Trophoblast cell (in vitro differentiated cells and primary cell): ENCODE measurements at regions not wholly inside any gene's neighbourhood (a gene's known extent, or its start where the extent isn't known, plus 50 kb on each side); places are given as distances from the start of the nearest gene placed in this dataset.

Experiments used
- DNase-seq, 2 donors: peaks; one replicate each; pipeline ENCODE4 v3.0.0-alpha.2; 2016
- H2AFZ ChIP-seq: 2 replicates; pipeline ENCODE4 v1.6.1; 2013; ENCODE audit warnings: low read length, moderate library complexity, mild to moderate bottlenecking; ENCODE audit not compliant: insufficient read depth, poor library complexity
- H2AK5ac ChIP-seq: 2 replicates; pipeline ENCODE4 v1.6.1; 2013; ENCODE audit warnings: mild to moderate bottlenecking, low read length
- H2BK120ac ChIP-seq: 2 replicates; pipeline ENCODE4 v1.6.1; 2013; ENCODE audit warnings: low read length, mild to moderate bottlenecking, moderate library complexity; ENCODE audit not compliant: insufficient read depth, poor library complexity
- H2BK12ac ChIP-seq: 2 replicates; pipeline ENCODE4 v1.6.1; 2013; ENCODE audit warnings: mild to moderate bottlenecking, low read length, moderate library complexity
- H2BK5ac ChIP-seq: 2 replicates; pipeline ENCODE4 v1.6.1; 2013; ENCODE audit warnings: low read length, low read depth, moderate library complexity, mild to moderate bottlenecking; ENCODE audit not compliant: poor library complexity
- H3K14ac ChIP-seq: 2 replicates; pipeline ENCODE4 v1.6.1; 2013; ENCODE audit warnings: mild to moderate bottlenecking, low read length
- H3K18ac ChIP-seq: 2 replicates; pipeline ENCODE4 v1.6.1; 2013; ENCODE audit warnings: mild to moderate bottlenecking, low read length
- H3K23ac ChIP-seq: 2 replicates; pipeline ENCODE4 v1.6.1; 2013; ENCODE audit warnings: low read length
- H3K27ac ChIP-seq: 2 replicates; pipeline ENCODE4 v1.5.1; 2013; ENCODE audit warnings: low read depth, mild to moderate bottlenecking, inconsistent platforms, low read length, moderate library complexity
- H3K27me3 ChIP-seq: 2 replicates; pipeline ENCODE4 v1.6.1; 2013; ENCODE audit warnings: inconsistent platforms, mild to moderate bottlenecking, low read length, moderate library complexity; ENCODE audit not compliant: insufficient read depth
- H3K36me3 ChIP-seq, 2 experiments: 1 replicate in 1 of 2; 2 replicates in 1 of 2; pipeline ENCODE4 v1.6.1; 2013; ENCODE audit warnings: low read length in 2 of 2, mild to moderate bottlenecking in 2 of 2, moderate library complexity in 1 of 2; ENCODE audit not compliant: insufficient read depth in 2 of 2, control insufficient read depth in 1 of 2
- H3K4ac ChIP-seq: 2 replicates; pipeline ENCODE4 v1.6.1; 2013; ENCODE audit warnings: low read depth, mild to moderate bottlenecking, low read length, moderate library complexity
- H3K4me1 ChIP-seq, 2 experiments: 1 replicate in 1 of 2; 2 replicates in 1 of 2; pipeline ENCODE4 v1.6.1; 2013; ENCODE audit warnings: low read length in 2 of 2, mild to moderate bottlenecking in 2 of 2, moderate library complexity in 1 of 2; ENCODE audit not compliant: insufficient read depth in 2 of 2, control insufficient read depth in 1 of 2
- H3K4me2 ChIP-seq: 2 replicates; pipeline ENCODE4 v1.6.1; 2013; ENCODE audit warnings: inconsistent platforms, mild to moderate bottlenecking, low read length, moderate library complexity
- H3K4me3 ChIP-seq: 2 replicates; pipeline ENCODE4 v1.5.1; 2013; ENCODE audit warnings: mild to moderate bottlenecking, low read depth, low read length, inconsistent platforms
- H3K79me1 ChIP-seq: one replicate; pipeline ENCODE4 v1.6.1; 2013; ENCODE audit warnings: low read length
- H3K79me2 ChIP-seq: 2 replicates; pipeline ENCODE4 v1.6.1; 2013; ENCODE audit warnings: low read length, mild to moderate bottlenecking; ENCODE audit not compliant: control insufficient read depth, insufficient read depth, poor library complexity
- H3K9ac ChIP-seq: 2 replicates; pipeline ENCODE4 v1.6.1; 2013; ENCODE audit warnings: mild to moderate bottlenecking, low read length
- H3K9me3 ChIP-seq: 2 replicates; pipeline ENCODE4 v1.6.1; 2013; ENCODE audit warnings: low read depth, mild to moderate bottlenecking, control low read depth, inconsistent platforms, low read length; ENCODE audit not compliant: insufficient read depth
- H4K12ac ChIP-seq: 2 replicates; pipeline ENCODE4 v1.6.1; 2013; ENCODE audit warnings: low read depth, mild to moderate bottlenecking, low read length, moderate library complexity
- H4K8ac ChIP-seq: 2 replicates; pipeline ENCODE4 v1.6.1; 2013; ENCODE audit warnings: low read depth, mild to moderate bottlenecking, low read length, moderate library complexity
- H4K91ac ChIP-seq: one replicate; pipeline ENCODE4 v1.6.1; 2013; ENCODE audit warnings: low read depth, mild to moderate bottlenecking, low read length, moderate library complexity
- WGBS: extraction: QIAGEN DNeasy Blood & Tissue Kit; methylation state at CpG from one replicate; pipeline ENCODE4 v1.1.7; 2013; ENCODE audit warnings: missing lambda C conversion rate; ENCODE audit not compliant: insufficient read length, insufficient coverage; ENCODE audit errors: extremely low coverage; 5-methylcytosine and 5-hydroxymethylcytosine counted together

- no peak overlapping the region for H3K4me2 ChIP-seq
- no peak for DNase-seq
- H2BK120ac ChIP-seq: no peak overlapping the region
- no peaks in the 10 kb centered on the region for H3K27me3 ChIP-seq
- H3K18ac ChIP-seq: no peak overlapping the region
- H4K8ac ChIP-seq: no peak overlapping the region
- no peaks in the 10 kb centered on the region for H3K79me1 ChIP-seq
- no peak overlapping the region for H3K27ac ChIP-seq
- no peak overlapping the region for H4K12ac ChIP-seq
- H3K36me3 ChIP-seq: no peaks in the 10 kb centered on the region
- H3K4me1 ChIP-seq: peaks cover 6% of the 10 kb centered on the region in 2 experiments
- H3K9ac ChIP-seq: no peak overlapping the region
- no peak overlapping the region for H2AFZ ChIP-seq
- H2BK12ac ChIP-seq: no peak overlapping the region
- no peak overlapping the region for H3K14ac ChIP-seq
- H3K4me3 ChIP-seq: no peak overlapping the region
- H3K79me2 ChIP-seq: no peaks in the 10 kb centered on the region
- H3K23ac ChIP-seq: no peak overlapping the region
- no peak overlapping the region for H3K4ac ChIP-seq
- no peak overlapping the region for H2BK5ac ChIP-seq
- no peak overlapping the region for H2AK5ac ChIP-seq
- no peaks in the 10 kb centered on the region for H3K9me3 ChIP-seq
- no peak overlapping the region for H4K91ac ChIP-seq
- no CpG with 5 or more reads among the region's 5 CpGs for WGBS
Observed at GRCh38 chr6:14702678-14703077, 543.2 kb upstream of the JARID2 start.

GRCh38 chr6:14703586-14703985 lies 542.3 kb upstream of the JARID2 start:
- Histone ChIP-seq H3K9ac (no peak overlapping the region), H4K91ac (no peak overlapping the region), H3K14ac (no peak overlapping the region), H3K4me3 (no peak overlapping the region), H3K79me2 (no peaks in the 10 kb centered on the region), H3K4me1 (peaks cover 6% of the 10 kb centered on the region in 2 experiments), H3K23ac (no peak overlapping the region), H3K9me3 (no peaks in the 10 kb centered on the region), H4K8ac (no peak overlapping the region), H3K4ac (no peak overlapping the region), H3K36me3 (no peaks in the 10 kb centered on the region), H3K4me2 (no peak overlapping the region), H3K18ac (no peak overlapping the region), H2AK5ac (no peak overlapping the region), H2AFZ (no peak overlapping the region), H2BK5ac (no peak overlapping the region), H2BK12ac (no peak overlapping the region), H3K27me3 (no peaks in the 10 kb centered on the region), H3K27ac (no peak overlapping the region), H3K79me1 (no peaks in the 10 kb centered on the region), H4K12ac (no peak overlapping the region), H2BK120ac (no peak overlapping the region)
- DNase-seq: no peak
- WGBS: no CpG with 5 or more reads among the region's 5 CpGs

DNA sequence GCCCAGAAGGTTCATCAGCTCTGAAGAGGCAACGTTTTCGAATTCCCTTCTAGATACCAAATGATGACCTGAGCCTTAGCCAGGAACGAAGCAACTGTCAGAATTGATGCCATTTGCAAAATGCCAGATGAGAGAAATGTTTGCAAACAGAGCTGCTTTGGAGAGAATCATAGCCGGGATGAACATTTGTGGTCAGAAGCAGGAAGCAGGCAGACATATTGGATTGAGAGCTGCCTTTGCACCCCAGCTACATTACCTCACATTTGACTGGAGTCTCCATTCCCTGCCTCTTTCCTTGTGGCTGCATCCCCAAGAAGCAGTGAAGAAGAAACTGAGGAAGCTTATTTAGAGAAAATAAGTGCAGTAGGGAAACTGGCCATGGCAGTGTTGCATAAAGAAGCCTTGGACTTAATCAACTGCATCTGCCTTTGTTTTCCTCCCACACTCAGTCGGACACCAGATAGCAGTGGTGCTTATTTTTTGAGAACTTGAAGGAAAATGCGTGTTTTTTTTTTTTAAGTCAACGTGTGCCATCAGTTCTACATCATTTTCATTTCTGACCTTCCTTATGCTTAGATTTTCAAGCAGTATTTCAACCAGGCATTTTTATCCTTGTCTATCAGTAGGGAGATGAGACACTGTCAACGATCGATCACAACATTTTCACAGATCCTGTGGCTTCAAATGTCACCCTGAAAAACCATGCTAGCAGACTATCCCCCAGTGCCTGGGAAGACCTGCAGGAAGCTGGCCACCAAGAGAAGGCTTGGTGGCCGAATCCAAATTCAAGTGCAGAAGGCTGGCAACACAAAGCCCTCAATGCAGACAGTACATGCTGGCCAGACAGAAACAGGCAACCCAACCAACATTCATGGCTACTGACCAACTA lies 541.2 kb upstream of the JARID2 start:
- H2AK5ac ChIP-seq: no peak overlapping the region
- no peak overlapping the region for H3K23ac ChIP-seq
- no peak overlapping the region for H3K4me2 ChIP-seq
- WGBS: no CpG with 5 or more reads among the region's 10 CpGs
- H2BK120ac ChIP-seq: no peak overlapping the region
- no peaks in the 10 kb centered on the region for H3K9me3 ChIP-seq
- H3K79me2 ChIP-seq: no peaks in the 10 kb centered on the region
- no peak overlapping the region for H3K14ac ChIP-seq
- H3K18ac ChIP-seq: peak overlapping the region; percentile 64
- no peak overlapping the region for H2AFZ ChIP-seq
- H2BK12ac ChIP-seq: no peak overlapping the region
- H3K27me3 ChIP-seq: no peaks in the 10 kb centered on the region
- no peaks in the 10 kb centered on the region for H3K79me1 ChIP-seq
- H3K4ac ChIP-seq: no peak overlapping the region
- no peak overlapping the region for H4K12ac ChIP-seq
- no peak overlapping the region for H3K27ac ChIP-seq
- H3K4me1 ChIP-seq: peaks cover 6% of the 10 kb centered on the region in 2 experiments
- no peaks in the 10 kb centered on the region for H3K36me3 ChIP-seq
- no peak overlapping the region for H3K4me3 ChIP-seq
- H2BK5ac ChIP-seq: no peak overlapping the region
- DNase-seq: no peak
- H3K9ac ChIP-seq: no peak overlapping the region
- no peak overlapping the region for H4K91ac ChIP-seq
- no peak overlapping the region for H4K8ac ChIP-seq

GRCh38 chr6:14705841-14706377 lies 540.0 kb upstream of the JARID2 start:
- H3K4ac ChIP-seq: no peak overlapping the region
- no peaks in the 10 kb centered on the region for H3K27me3 ChIP-seq
- no CpG with 5 or more reads among the region's 4 CpGs for WGBS
- no peak overlapping the region for H4K12ac ChIP-seq
- no peak overlapping the region for H3K4me2 ChIP-seq
- H2BK5ac ChIP-seq: no peak overlapping the region
- no peak overlapping the region for H4K91ac ChIP-seq
- H3K27ac ChIP-seq: no peak overlapping the region
- no peak overlapping the region for H3K23ac ChIP-seq
- H4K8ac ChIP-seq: no peak overlapping the region
- no peak overlapping the region for H3K14ac ChIP-seq
- DNase-seq: peak in 1 of 2 donors; percentile 49
- no peak overlapping the region for H3K18ac ChIP-seq
- no peaks in the 10 kb centered on the region for H3K79me2 ChIP-seq
- H3K9ac ChIP-seq: no peak overlapping the region
- H3K36me3 ChIP-seq: no peaks in the 10 kb centered on the region
- H2AK5ac ChIP-seq: no peak overlapping the region
- no peak overlapping the region for H2BK12ac ChIP-seq
- no peak overlapping the region for H2AFZ ChIP-seq
- H3K79me1 ChIP-seq: no peaks in the 10 kb centered on the region
- H3K4me3 ChIP-seq: no peak overlapping the region
- peaks cover 6% of the 10 kb centered on the region in 2 experiments for H3K4me1 ChIP-seq
- H3K9me3 ChIP-seq: peaks cover 2% of the 10 kb centered on the region
- no peak overlapping the region for H2BK120ac ChIP-seq
